Cardiac muscle cell (in vitro differentiated cells and primary cell): ENCODE measurements at regions not wholly inside any gene's neighbourhood (a gene's known extent, or its start where the extent isn't known, plus 50 kb on each side); places are given as distances from the start of the nearest gene placed in this dataset.

ENCODE experiments used
- DNase-seq, 2 donors: peaks; one replicate each; pipeline versions ENCODE4 v3.0.0 to v3.0.0-alpha.2; 2010 to 2017; ENCODE audit warnings: low read depth in 1 of 2, low spot score in 1 of 2
- H3K27ac ChIP-seq: fragments of 200-600 bp; sonication (generic); 2 replicates; pipeline ENCODE4 v1.5.1; 2016
- H3K27me3 ChIP-seq: fragments of 200-600 bp; sonication (generic); 2 replicates; pipeline ENCODE4 v1.6.0; 2016; ENCODE audit warnings: control low read depth
- H3K36me3 ChIP-seq: fragments of 200-600 bp; sonication (generic); 2 replicates; pipeline ENCODE4 v1.5.1; 2016; ENCODE audit warnings: control low read depth
- H3K4me1 ChIP-seq: fragments of 200-600 bp; sonication (generic); 2 replicates; pipeline ENCODE4 v1.8.1; 2017; ENCODE audit warnings: low read depth, mild to moderate bottlenecking, mixed run types
- H3K4me3 ChIP-seq: fragments of 200-600 bp; sonication (generic); 2 replicates; pipeline ENCODE4 v1.5.1; 2016; ENCODE audit warnings: mild to moderate bottlenecking
- H3K9me3 ChIP-seq: fragments of 200-600 bp; sonication (generic); 2 replicates; pipeline ENCODE4 v1.5.1; 2017; ENCODE audit warnings: low read depth, mild to moderate bottlenecking, control low read depth
- CTCF ChIP-seq: IDR thresholded peaks from 2 replicates; pipeline ENCODE4 v1.5.1; 2012; ENCODE audit warnings: low read depth, mild to moderate bottlenecking, low read length

- H3K27me3 ChIP-seq, result no peaks in the 10 kb centered on the region
- TF ChIP-seq CTCF, result no peak
- peaks cover 4% of the 10 kb centered on the region for H3K4me1 ChIP-seq
- DNase-seq, result no peak
- H3K27ac ChIP-seq, result no peak overlapping the region
- no peaks in the 10 kb centered on the region for H3K9me3 ChIP-seq
- no peaks in the 10 kb centered on the region for H3K36me3 ChIP-seq
- no peak overlapping the region for H3K4me3 ChIP-seq
Observed at GRCh38 chr10:44820094-44820493, 91.0 kb upstream of the TMEM72 start.

GRCh38 chr10:44821290-44821689, 89.8 kb upstream of the TMEM72 start:
- no peaks in the 10 kb centered on the region for H3K9me3 ChIP-seq
- no peak for DNase-seq
- peaks cover 4% of the 10 kb centered on the region for H3K4me1 ChIP-seq
- no peak overlapping the region for H3K4me3 ChIP-seq
- H3K27ac ChIP-seq, result no peak overlapping the region
- H3K36me3 ChIP-seq, result no peaks in the 10 kb centered on the region
- TF ChIP-seq CTCF, result no peak
- H3K27me3 ChIP-seq, result no peaks in the 10 kb centered on the region

GRCh38 chr10:44822349-44822748, 88.8 kb upstream of the TMEM72 start:
- Histone ChIP-seq H3K4me3 (no peak overlapping the region), H3K9me3 (no peaks in the 10 kb centered on the region), H3K27me3 (no peaks in the 10 kb centered on the region), H3K36me3 (no peaks in the 10 kb centered on the region), H3K4me1 (peaks cover 4% of the 10 kb centered on the region), H3K27ac (no peak overlapping the region)
- no peak for DNase-seq
- no peak for TF ChIP-seq CTCF

- DNase-seq, result no peak
- no peak for TF ChIP-seq CTCF
- Histone ChIP-seq H3K27me3 (no peaks in the 10 kb centered on the region), H3K27ac (no peak overlapping the region), H3K36me3 (no peaks in the 10 kb centered on the region), H3K4me1 (peaks cover 4% of the 10 kb centered on the region), H3K9me3 (no peaks in the 10 kb centered on the region), H3K4me3 (no peak overlapping the region)
Observed at GRCh38 chr10:44822966-44823365, 88.2 kb upstream of the TMEM72 start.

GRCh38 chr10:44824607-44825006, 86.5 kb upstream of the TMEM72 start:
- no peaks in the 10 kb centered on the region for H3K27me3 ChIP-seq
- no peaks in the 10 kb centered on the region for H3K9me3 ChIP-seq
- no peaks in the 10 kb centered on the region for H3K36me3 ChIP-seq
- no peak overlapping the region for H3K4me3 ChIP-seq
- DNase-seq, result no peak
- H3K27ac ChIP-seq, result no peak overlapping the region
- no peaks in the 10 kb centered on the region for H3K4me1 ChIP-seq
- TF ChIP-seq CTCF, result no peak

GRCh38 chr10:44827431-44828006, 83.6 kb upstream of the TMEM72 start:
- Histone ChIP-seq H3K4me1 (no peaks in the 10 kb centered on the region), H3K4me3 (no peak overlapping the region), H3K9me3 (no peaks in the 10 kb centered on the region), H3K27ac (no peak overlapping the region), H3K27me3 (no peaks in the 10 kb centered on the region), H3K36me3 (no peaks in the 10 kb centered on the region)
- no peak for TF ChIP-seq CTCF
- DNase-seq, result no peak
